Dermis microvascular lymphatic vessel endothelial cell (primary cell): ENCODE measurements at regions not wholly inside any gene's neighbourhood (a gene's known extent, or its start where the extent isn't known, plus 50 kb on each side); places are given as distances from the start of the nearest gene placed in this dataset.

ENCODE experiments used
- DNase-seq, 2 donors: peaks; one replicate each; pipeline versions ENCODE4 v3.0.0 to v3.0.0-alpha.2; 2010; ENCODE audit warnings: low read depth in 2 of 2

GRCh38 chr13:55432814-55433213 lies 1707.9 kb upstream of the PRR20A start:
- DNase-seq = no peak

GRCh38 chr13:55437162-55437561 lies 1703.6 kb upstream of the PRR20A start:
- DNase-seq = no peak

- DNase-seq = no peak
These were observed 1701.3 kb upstream of the PRR20A start for GRCh38 chr13:55439450-55439849.

GRCh38 chr13:55440465-55441085 lies 1700.1 kb upstream of the PRR20A start:
- DNase-seq = no peak

- no peak for DNase-seq
These were observed 1676.5 kb upstream of the PRR20A start for GRCh38 chr13:55464222-55464621.

- DNase-seq = no peak
These were observed 1673.2 kb upstream of the PRR20A start for GRCh38 chr13:55467476-55467875.

- DNase-seq = no peak
These were observed 1657.0 kb upstream of the PRR20A start for GRCh38 chr13:55483626-55484158.

GRCh38 chr13:55493297-55493696 lies 1647.4 kb upstream of the PRR20A start:
- no peak for DNase-seq

- no peak for DNase-seq
These were observed 1643.2 kb upstream of the PRR20A start for GRCh38 chr13:55497486-55497885.

GRCh38 chr13:55500694-55501093 lies 1640.0 kb upstream of the PRR20A start:
- DNase-seq = no peak

- DNase-seq = no peak
These were observed 1624.1 kb upstream of the PRR20A start for GRCh38 chr13:55516610-55517009.

- no peak for DNase-seq
These were observed 1623.4 kb upstream of the PRR20A start for GRCh38 chr13:55517312-55517711.

GRCh38 chr13:55528434-55528833 lies 1612.3 kb upstream of the PRR20A start:
- DNase-seq = no peak

- DNase-seq = no peak
These were observed 1606.4 kb upstream of the PRR20A start for GRCh38 chr13:55534306-55534705.

- DNase-seq = no peak
These were observed 1602.3 kb upstream of the PRR20A start for GRCh38 chr13:55538424-55538823.

GRCh38 chr13:55543053-55543452 lies 1597.7 kb upstream of the PRR20A start:
- DNase-seq = no peak

- no peak for DNase-seq
These were observed 1590.1 kb upstream of the PRR20A start for GRCh38 chr13:55550624-55551023.

GRCh38 chr13:55553701-55554100 lies 1587.0 kb upstream of the PRR20A start:
- DNase-seq = no peak

- no peak for DNase-seq
These were observed 1586.0 kb upstream of the PRR20A start for GRCh38 chr13:55554741-55555140.

GRCh38 chr13:55560331-55560730 lies 1580.4 kb upstream of the PRR20A start:
- DNase-seq = no peak

- DNase-seq = no peak
These were observed 1577.5 kb upstream of the PRR20A start for GRCh38 chr13:55563267-55563666.

GRCh38 chr13:55566334-55566733 lies 1574.4 kb upstream of the PRR20A start:
- DNase-seq = no peak

- no peak for DNase-seq
These were observed 1573.9 kb upstream of the PRR20A start for GRCh38 chr13:55566779-55567178.
